ENCODE measurements at regions not wholly inside any gene's neighbourhood (a gene's known extent, or its start where the extent isn't known, plus 50 kb on each side); places are given as distances from the start of the nearest gene placed in this dataset.
A peak's percentile ranks its signal among the peaks of the same experiment; 100 is the strongest.
"Not testable (repeated sequence)": the region's sequence is repeated elsewhere in the genome, so short reads cannot be mapped to it uniquely, and the experiment has no call there.

- no peak for ATAC-seq
- intact Hi-C loops (cut with DNase I) = no loop called here
- DNase-seq (ENCODE audit: missing footprints) = no peak
These were observed 435.8 kb downstream of the KCNJ18 start for GRCh38 chr17:22128171-22128570.

- DNase-seq (ENCODE audit: missing footprints) (no peak), ATAC-seq (no peak)
- intact Hi-C loops (cut with DNase I) = no loop called here
These were observed 436.4 kb downstream of the KCNJ18 start for GRCh38 chr17:22128723-22129122.

- intact Hi-C loops (cut with DNase I); ATAC-seq; DNase-seq (ENCODE audit: missing footprints): not testable (repeated sequence)
These were observed 437.6 kb downstream of the KCNJ18 start for GRCh38 chr17:22129920-22130319.

- ATAC-seq (no peak), DNase-seq (ENCODE audit: missing footprints) (no peak)
- intact Hi-C loops (cut with DNase I) = no loop called here
These were observed 439.4 kb downstream of the KCNJ18 start for GRCh38 chr17:22131740-22132139.

- DNase-seq (ENCODE audit: missing footprints) = no peak
- ATAC-seq = peak; percentile 8
- intact Hi-C loops (cut with DNase I) = no loop called here
These were observed 446.6 kb downstream of the KCNJ18 start for GRCh38 chr17:22138861-22139469.

GRCh38 chr17:22142091-22142490 lies 449.8 kb downstream of the KCNJ18 start:
- no peak for ATAC-seq
- DNase-seq (ENCODE audit: missing footprints) = no peak
- intact Hi-C loops (cut with DNase I) = no loop called here

- peak; percentile 68 for DNase-seq (ENCODE audit: missing footprints)
- intact Hi-C loops (cut with DNase I) = no loop called here
- ATAC-seq = no peak
These were observed 453.4 kb downstream of the KCNJ18 start for GRCh38 chr17:22145605-22146178.

- ATAC-seq = no peak
These were observed 466.0 kb downstream of the KCNJ18 start for GRCh38 chr17:22158364-22158763.

GRCh38 chr17:22161376-22161775 lies 469.1 kb downstream of the KCNJ18 start:
- no peak for ATAC-seq
- no peak for DNase-seq (ENCODE audit: missing footprints)
- intact Hi-C loops (cut with DNase I) = no loop called here

More at GRCh38 chr17:22158364-22158763, 466.0 kb downstream of the KCNJ18 start:
- intact Hi-C loops (cut with DNase I) = no loop called here
- DNase-seq (ENCODE audit: missing footprints) = no peak

GRCh38 chr17:22171631-22172030 lies 479.3 kb downstream of the KCNJ18 start:
- DNase-seq (ENCODE audit: missing footprints) (no peak), ATAC-seq (no peak)
- intact Hi-C loops (cut with DNase I) = no loop called here

- no peak for DNase-seq (ENCODE audit: missing footprints)
- ATAC-seq = no peak
- intact Hi-C loops (cut with DNase I) = no loop called here
These were observed 500.8 kb downstream of the KCNJ18 start for GRCh38 chr17:22193113-22193512.

GRCh38 chr17:22200187-22200586 lies 507.9 kb downstream of the KCNJ18 start:
- intact Hi-C loops (cut with DNase I); ATAC-seq; DNase-seq (ENCODE audit: missing footprints): not testable (repeated sequence)

GRCh38 chr17:22202702-22203101 lies 510.4 kb downstream of the KCNJ18 start:
- no peak for DNase-seq (ENCODE audit: missing footprints)
- intact Hi-C loops (cut with DNase I) = no loop called here
- ATAC-seq = no peak

GRCh38 chr17:22203208-22203715 lies 510.9 kb downstream of the KCNJ18 start:
- intact Hi-C loops (cut with DNase I) = no loop called here
- ATAC-seq = no peak

GRCh38 chr17:22204076-22204475 lies 511.8 kb downstream of the KCNJ18 start:
- intact Hi-C loops (cut with DNase I); ATAC-seq; DNase-seq (ENCODE audit: missing footprints): not testable (repeated sequence)

More at GRCh38 chr17:22203208-22203715, 510.9 kb downstream of the KCNJ18 start:
- DNase-seq (ENCODE audit: missing footprints) = no peak

- DNase-seq (ENCODE audit: missing footprints); intact Hi-C loops (cut with DNase I); ATAC-seq: not testable (repeated sequence)
These were observed 517.9 kb downstream of the KCNJ18 start for GRCh38 chr17:22210212-22210611.

GRCh38 chr17:22213169-22213568 lies 520.8 kb downstream of the KCNJ18 start:
- ATAC-seq; DNase-seq (ENCODE audit: missing footprints); intact Hi-C loops (cut with DNase I): not testable (repeated sequence)

- intact Hi-C loops (cut with DNase I) = no loop called here
- no peak for ATAC-seq
- no peak for DNase-seq (ENCODE audit: missing footprints)
These were observed 524.8 kb downstream of the KCNJ18 start for GRCh38 chr17:22217135-22217534.

- DNase-seq (ENCODE audit: missing footprints) (no peak), ATAC-seq (no peak)
- intact Hi-C loops (cut with DNase I) = no loop called here
These were observed 529.0 kb downstream of the KCNJ18 start for GRCh38 chr17:22221344-22221743.

GRCh38 chr17:22226477-22226876 lies 534.2 kb downstream of the KCNJ18 start:
- DNase-seq (ENCODE audit: missing footprints); ATAC-seq; intact Hi-C loops (cut with DNase I): not testable (repeated sequence)

All from Right ventricle myocardium inferior (tissue), 1 donor.